ENCODE measurements at regions not wholly inside any gene's neighbourhood (a gene's known extent, or its start where the extent isn't known, plus 50 kb on each side); places are given as distances from the start of the nearest gene placed in this dataset.

DNA sequence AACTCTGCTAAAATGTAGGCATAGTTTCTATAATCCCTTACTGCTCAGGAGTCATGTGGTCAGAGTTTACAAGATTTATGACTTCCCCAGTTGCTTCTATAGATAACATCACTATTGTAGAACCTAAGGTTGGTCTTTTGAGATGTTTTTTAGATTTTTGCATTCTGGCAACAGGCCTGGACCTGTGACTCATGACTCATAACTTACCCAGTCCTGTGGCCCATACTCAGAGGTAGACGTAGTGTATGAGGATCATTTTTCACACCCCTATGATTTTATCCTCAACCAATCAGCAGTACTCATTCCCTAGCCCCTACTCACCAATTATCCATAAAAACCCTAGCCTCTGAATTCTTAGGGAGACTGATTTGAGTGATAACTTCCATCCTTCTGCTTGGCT lies 384.4 kb upstream of the DDI1 start:
- Mint-ChIP-seq H3K4me3 (ENCODE audit: low read depth, unreplicated experiment) (no peak overlapping the region), H3K4me1 (ENCODE audit: low read depth, unreplicated experiment) (no peaks in the 10 kb centered on the region), H3K27me3 (ENCODE audit: unreplicated experiment) (no peaks in the 10 kb centered on the region), H3K36me3 (ENCODE audit: insufficient read depth, unreplicated experiment) (no peaks in the 10 kb centered on the region), H3K27ac (ENCODE audit: unreplicated experiment) (no peak overlapping the region), H3K9me3 (ENCODE audit: low read depth, unreplicated experiment) (no peaks in the 10 kb centered on the region)
- intact Hi-C loops (cut with micrococcal nuclease; ENCODE audit: unreplicated experiment) = no loop called here
- TF ChIP-seq, protein P1, sequence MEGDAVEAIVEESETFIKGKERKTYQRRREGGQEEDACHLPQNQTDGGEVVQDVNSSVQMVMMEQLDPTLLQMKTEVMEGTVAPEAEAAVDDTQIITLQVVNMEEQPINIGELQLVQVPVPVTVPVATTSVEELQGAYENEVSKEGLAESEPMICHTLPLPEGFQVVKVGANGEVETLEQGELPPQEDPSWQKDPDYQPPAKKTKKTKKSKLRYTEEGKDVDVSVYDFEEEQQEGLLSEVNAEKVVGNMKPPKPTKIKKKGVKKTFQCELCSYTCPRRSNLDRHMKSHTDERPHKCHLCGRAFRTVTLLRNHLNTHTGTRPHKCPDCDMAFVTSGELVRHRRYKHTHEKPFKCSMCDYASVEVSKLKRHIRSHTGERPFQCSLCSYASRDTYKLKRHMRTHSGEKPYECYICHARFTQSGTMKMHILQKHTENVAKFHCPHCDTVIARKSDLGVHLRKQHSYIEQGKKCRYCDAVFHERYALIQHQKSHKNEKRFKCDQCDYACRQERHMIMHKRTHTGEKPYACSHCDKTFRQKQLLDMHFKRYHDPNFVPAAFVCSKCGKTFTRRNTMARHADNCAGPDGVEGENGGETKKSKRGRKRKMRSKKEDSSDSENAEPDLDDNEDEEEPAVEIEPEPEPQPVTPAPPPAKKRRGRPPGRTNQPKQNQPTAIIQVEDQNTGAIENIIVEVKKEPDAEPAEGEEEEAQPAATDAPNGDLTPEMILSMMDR (IDR thresholded peaks at IDR 0.05; ENCODE audit: unreplicated experiment) = no peak
- no TSS peak for BruUV-seq (replicated peaks)
- CTCF ChIA-PET = no interaction called here
- DNase-seq = no peak

DNA sequence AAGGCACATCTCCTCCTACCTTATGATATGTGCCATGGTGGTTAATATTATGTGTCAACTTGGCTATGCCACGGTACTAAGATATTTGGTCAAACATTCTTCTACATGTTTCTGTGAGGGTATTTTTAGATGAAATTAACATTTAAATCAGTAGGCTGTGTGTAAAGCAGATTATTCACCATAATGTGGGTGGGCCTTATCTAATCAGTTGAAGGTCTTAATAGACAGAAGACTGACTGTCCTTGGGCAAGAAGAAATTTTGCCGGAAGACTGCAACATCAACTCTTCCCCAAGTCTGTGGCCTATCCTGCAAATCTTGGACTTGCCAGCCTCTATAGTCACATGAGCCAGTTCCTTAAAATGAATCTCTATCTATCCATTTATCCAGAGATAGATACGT lies 380.1 kb upstream of the DDI1 start:
- H3K4me3 Mint-ChIP-seq (ENCODE audit: low read depth, unreplicated experiment) = no peak overlapping the region
- intact Hi-C loops (cut with micrococcal nuclease; ENCODE audit: unreplicated experiment) = no loop called here
- no peaks in the 10 kb centered on the region for H3K36me3 Mint-ChIP-seq (ENCODE audit: insufficient read depth, unreplicated experiment)
- CTCF ChIA-PET = no interaction called here
- TF ChIP-seq, protein P1 (IDR thresholded peaks at IDR 0.05; ENCODE audit: unreplicated experiment) = no peak
- no peaks in the 10 kb centered on the region for H3K9me3 Mint-ChIP-seq (ENCODE audit: low read depth, unreplicated experiment)
- H3K27ac Mint-ChIP-seq (ENCODE audit: unreplicated experiment) = no peak overlapping the region
- no peaks in the 10 kb centered on the region for H3K27me3 Mint-ChIP-seq (ENCODE audit: unreplicated experiment)
- DNase-seq = no peak
- no TSS peak for BruUV-seq (replicated peaks)
- no peaks in the 10 kb centered on the region for H3K4me1 Mint-ChIP-seq (ENCODE audit: low read depth, unreplicated experiment)

DNA sequence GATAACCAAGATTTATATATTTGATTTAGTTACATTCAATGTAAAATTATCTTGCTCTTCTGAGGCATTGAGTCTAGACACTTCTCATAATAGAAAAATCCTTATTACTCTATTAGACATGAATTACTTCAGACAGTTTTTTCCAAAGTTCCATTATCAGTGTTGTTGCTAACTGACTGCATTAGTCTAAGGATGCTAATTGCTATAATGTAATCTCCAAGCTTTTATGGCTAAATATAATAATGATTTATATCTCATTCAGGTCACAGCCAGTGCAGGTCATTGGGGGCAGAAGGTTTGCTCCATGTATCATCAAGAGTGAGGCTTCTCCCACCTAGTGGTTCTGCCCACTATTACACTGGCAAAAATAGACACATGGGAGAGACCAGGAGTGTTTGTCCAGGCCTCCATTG lies 377.2 kb upstream of the DDI1 start:
- TF ChIP-seq, protein P1 (IDR thresholded peaks at IDR 0.05; ENCODE audit: unreplicated experiment) = no peak
- no peaks in the 10 kb centered on the region for H3K36me3 Mint-ChIP-seq (ENCODE audit: insufficient read depth, unreplicated experiment)
- BruUV-seq (replicated peaks) = no TSS peak
- CTCF ChIA-PET = no interaction called here
- H3K9me3 Mint-ChIP-seq (ENCODE audit: low read depth, unreplicated experiment) = no peaks in the 10 kb centered on the region
- peak; percentile 6 for DNase-seq
- H3K27ac Mint-ChIP-seq (ENCODE audit: unreplicated experiment) = no peak overlapping the region
- H3K27me3 Mint-ChIP-seq (ENCODE audit: unreplicated experiment) = no peaks in the 10 kb centered on the region
- no peak overlapping the region for H3K4me3 Mint-ChIP-seq (ENCODE audit: low read depth, unreplicated experiment)
- intact Hi-C loops (cut with micrococcal nuclease; ENCODE audit: unreplicated experiment) = no loop called here
- H3K4me1 Mint-ChIP-seq (ENCODE audit: low read depth, unreplicated experiment) = no peaks in the 10 kb centered on the region

DNA sequence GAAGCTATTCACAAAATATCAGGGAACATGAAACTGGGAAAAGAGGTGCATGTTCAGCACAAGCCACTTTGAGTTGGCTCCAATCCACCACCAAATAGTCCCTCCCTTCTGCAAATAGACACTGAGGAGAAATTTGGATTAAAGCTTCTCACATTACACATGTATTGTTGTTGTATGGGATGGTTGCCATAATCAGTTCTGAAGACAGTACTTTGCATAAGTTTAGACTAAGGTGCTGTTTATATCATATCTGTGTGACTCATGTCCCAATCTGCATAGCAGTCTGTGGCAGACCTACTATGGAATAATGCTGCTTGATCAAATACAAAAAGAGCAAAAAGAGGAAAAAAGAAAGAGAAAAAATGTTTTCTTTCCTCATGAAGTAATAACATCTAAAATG lies 376.7 kb upstream of the DDI1 start:
- H3K27me3 Mint-ChIP-seq (ENCODE audit: unreplicated experiment) = no peaks in the 10 kb centered on the region
- no peak for DNase-seq
- H3K36me3 Mint-ChIP-seq (ENCODE audit: insufficient read depth, unreplicated experiment) = no peaks in the 10 kb centered on the region
- H3K9me3 Mint-ChIP-seq (ENCODE audit: low read depth, unreplicated experiment) = no peaks in the 10 kb centered on the region
- intact Hi-C loops (cut with micrococcal nuclease; ENCODE audit: unreplicated experiment) = no loop called here
- no peak overlapping the region for H3K4me3 Mint-ChIP-seq (ENCODE audit: low read depth, unreplicated experiment)
- CTCF ChIA-PET = no interaction called here
- H3K4me1 Mint-ChIP-seq (ENCODE audit: low read depth, unreplicated experiment) = no peaks in the 10 kb centered on the region
- BruUV-seq (replicated peaks) = no TSS peak
- TF ChIP-seq, protein P1 (IDR thresholded peaks at IDR 0.05; ENCODE audit: unreplicated experiment) = no peak
- no peak overlapping the region for H3K27ac Mint-ChIP-seq (ENCODE audit: unreplicated experiment)

DNA sequence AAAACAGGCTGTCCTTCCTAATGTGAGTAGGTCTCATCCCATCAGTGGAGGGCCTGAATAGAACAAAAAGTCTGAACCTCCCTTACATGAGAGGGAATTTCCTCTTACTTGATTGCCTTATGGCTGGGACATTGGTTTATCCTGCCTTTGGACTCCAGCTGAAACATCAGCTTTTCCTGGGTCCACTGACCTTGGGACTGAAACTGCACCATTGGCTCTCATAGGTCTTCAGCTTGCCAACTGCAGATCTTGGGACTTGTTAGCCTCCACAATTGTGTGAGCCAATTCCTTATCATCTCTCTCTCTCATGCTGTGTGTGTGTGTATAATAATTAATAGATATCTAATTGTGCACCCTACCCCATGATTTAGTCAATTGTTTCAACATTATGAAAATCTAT lies 375.3 kb upstream of the DDI1 start:
- Mint-ChIP-seq H3K36me3 (ENCODE audit: insufficient read depth, unreplicated experiment) (no peaks in the 10 kb centered on the region), H3K4me1 (ENCODE audit: low read depth, unreplicated experiment) (no peaks in the 10 kb centered on the region), H3K27ac (ENCODE audit: unreplicated experiment) (no peak overlapping the region), H3K27me3 (ENCODE audit: unreplicated experiment) (no peaks in the 10 kb centered on the region), H3K4me3 (ENCODE audit: low read depth, unreplicated experiment) (no peak overlapping the region), H3K9me3 (ENCODE audit: low read depth, unreplicated experiment) (no peaks in the 10 kb centered on the region)
- no TSS peak for BruUV-seq (replicated peaks)
- DNase-seq = no peak
- TF ChIP-seq, protein P1 (IDR thresholded peaks at IDR 0.05; ENCODE audit: unreplicated experiment) = no peak
- intact Hi-C loops (cut with micrococcal nuclease; ENCODE audit: unreplicated experiment) = no loop called here
- CTCF ChIA-PET = no interaction called here
